GM12864 (cell line): ENCODE measurements at regions not wholly inside any gene's neighbourhood (a gene's known extent, or its start where the extent isn't known, plus 50 kb on each side); places are given as distances from the start of the nearest gene placed in this dataset.

Experiments
- DNase-seq: peaks from one replicate; pipeline ENCODE4 v3.0.0-alpha.2; 2011; ENCODE audit warnings: low read depth
- H3K4me3 ChIP-seq: 2 replicates; pipeline ENCODE4 v1.5.1; 2011; ENCODE audit warnings: mild to moderate bottlenecking, low read depth, low read length, control low read depth
- CTCF ChIP-seq: IDR thresholded peaks from 2 replicates; pipeline ENCODE4 v1.5.1; 2011; ENCODE audit warnings: low read depth, mild to moderate bottlenecking, moderate library complexity, low read length, control low read depth, inconsistent platforms; ENCODE audit errors: missing control alignments

GRCh38 chr1:87706203-87706602, 377.5 kb downstream of the LMO4 start:
- no peak for DNase-seq
- no peak overlapping the region for H3K4me3 ChIP-seq
- TF ChIP-seq CTCF, result no peak

GRCh38 chr1:87706779-87707228, 378.1 kb downstream of the LMO4 start:
- DNase-seq, result no peak
- TF ChIP-seq CTCF, result no peak
- H3K4me3 ChIP-seq, result no peak overlapping the region

GRCh38 chr1:87707411-87707810, 378.7 kb downstream of the LMO4 start:
- H3K4me3 ChIP-seq, result no peak overlapping the region
- DNase-seq, result no peak
- no peak for TF ChIP-seq CTCF

GRCh38 chr1:87712261-87713010, 383.8 kb downstream of the LMO4 start:
- no peak overlapping the region for H3K4me3 ChIP-seq
- no peak for TF ChIP-seq CTCF
- DNase-seq, result no peak

- no peak overlapping the region for H3K4me3 ChIP-seq
- TF ChIP-seq CTCF, result no peak
- DNase-seq, result no peak
Observed at GRCh38 chr1:87714278-87714677, 385.6 kb downstream of the LMO4 start.

- TF ChIP-seq CTCF, result no peak
- H3K4me3 ChIP-seq, result no peak overlapping the region
- DNase-seq, result no peak
Observed at GRCh38 chr1:87715052-87715451, 386.4 kb downstream of the LMO4 start.

GRCh38 chr1:87715471-87715870, 386.8 kb downstream of the LMO4 start:
- H3K4me3 ChIP-seq, result no peak overlapping the region
- DNase-seq, result no peak
- no peak for TF ChIP-seq CTCF
